ENCODE measurements at regions not wholly inside any gene's neighbourhood (a gene's known extent, or its start where the extent isn't known, plus 50 kb on each side); places are given as distances from the start of the nearest gene placed in this dataset.

GRCh38 chr2:94958245-94958644, 67.3 kb upstream of the MAL start:
- no peak for TF ChIP-seq ZNF274 (IDR thresholded peaks at IDR 0.05; ENCODE audit: low read depth, low read length)
- no peak for TF ChIP-seq MAX (IDR thresholded peaks at IDR 0.05)
- no peak for TF ChIP-seq YY1 (IDR thresholded peaks at IDR 0.05; ENCODE audit: extremely low read depth, insufficient replicate concordance, low read depth, low read length)
- no peak for TF ChIP-seq EZH2phosphoT487 (IDR thresholded peaks at IDR 0.05; ENCODE audit: borderline replicate concordance)
- no peak for TF ChIP-seq EGR1 (IDR thresholded peaks at IDR 0.05; ENCODE audit: low read depth)
- TF ChIP-seq ATF3 (IDR thresholded peaks at IDR 0.05), result no peak
- no peak for TF ChIP-seq JUND (IDR thresholded peaks at IDR 0.05)
- TF ChIP-seq CTCF (IDR thresholded peaks at IDR 0.05 in 2 of 3, conservative IDR thresholded peaks at IDR 0.05 in 1 of 3; ENCODE audit: borderline replicate concordance in 1 of 3, insufficient read depth in 1 of 3, low read depth in 2 of 3, low read length in 2 of 3), result no peak
- no peak for TF ChIP-seq CBX3 (IDR thresholded peaks at IDR 0.05; ENCODE audit: low read depth)
- no peak for TF ChIP-seq SP1 (IDR thresholded peaks at IDR 0.05; ENCODE audit: low read depth)
- no peak for TF ChIP-seq ELF1 (IDR thresholded peaks at IDR 0.05; ENCODE audit: borderline replicate concordance, low read depth)
- TF ChIP-seq CEBPB (IDR thresholded peaks at IDR 0.05; ENCODE audit: low read depth), result no peak
- TF ChIP-seq TCF7L2 (IDR thresholded peaks at IDR 0.05; ENCODE audit: borderline replicate concordance, extremely low read depth, insufficient read depth, insufficient read length), result no peak
- no peak for TF ChIP-seq RAD21 (IDR thresholded peaks at IDR 0.05; ENCODE audit: low read depth)
- CTCF ChIA-PET, result interaction anchor here (1.2 to 2.0 kb wide), 4 partner anchors 10 to 28 kb away, joined by 3 to 7 read pairs (median 4); no protein-coding TSS in a partner anchor
- H2AFZ ChIP-seq (ENCODE audit: low read depth, low read length, poor library complexity, severe bottlenecking), result no peak overlapping the region
- no peak overlapping the region for H3K9ac ChIP-seq (ENCODE audit: low read length)
- H3K9me2 ChIP-seq (ENCODE audit: insufficient read depth), result no peaks in the 10 kb centered on the region
- no peak overlapping the region for H3K4me3 ChIP-seq (replicated peaks in 1 of 2; ENCODE audit: low read depth in 1 of 2, low read length in 2 of 2)
- DNase-seq (ENCODE audit: low read depth, low spot score), result no peak
- no peak overlapping the region for H3K4me2 ChIP-seq (ENCODE audit: low read length)
- no peaks in the 10 kb centered on the region for H3K79me2 ChIP-seq (ENCODE audit: insufficient read depth, low read length)
- no peaks in the 10 kb centered on the region for H3K9me3 ChIP-seq (ENCODE audit: control insufficient read depth in 1 of 2, insufficient read depth in 1 of 2, low read depth in 1 of 2, low read length in 2 of 2)
- intact Hi-C loops (cut with micrococcal nuclease), result loop anchor here (10.0 kb wide), 1 partner anchor 83 kb away; the partner anchor contains the start of gene TEKT4
- no peak for ATAC-seq
- RAD21 ChIA-PET (ENCODE audit: low non-redundant PET in 1 of 2, low total read pairs in 2 of 2, uncharacterized antibody in 2 of 2, unreplicated experiment in 2 of 2), result no interaction called here
- no peaks in the 10 kb centered on the region for H3K36me3 ChIP-seq (ENCODE audit: control insufficient read depth in 1 of 2, insufficient read depth in 2 of 2, low read length in 2 of 2)
- no peak overlapping the region for H3K27ac ChIP-seq (ENCODE audit: low read depth, low read length)
- peaks cover 32% of the 10 kb centered on the region for H3K27me3 ChIP-seq (ENCODE audit: insufficient read depth, low read length)
- no peaks in the 10 kb centered on the region for H4K20me1 ChIP-seq (ENCODE audit: insufficient read depth)
- no peaks in the 10 kb centered on the region for H3K4me1 ChIP-seq (ENCODE audit: control insufficient read depth in 1 of 2, insufficient read depth in 2 of 2, low read length in 2 of 2)
- no TSS peak for BruUV-seq (replicated peaks)
- POLR2A ChIA-PET, result no interaction called here
